ENCODE measurements at regions not wholly inside any gene's neighbourhood (a gene's known extent, or its start where the extent isn't known, plus 50 kb on each side); places are given as distances from the start of the nearest gene placed in this dataset.

DNA sequence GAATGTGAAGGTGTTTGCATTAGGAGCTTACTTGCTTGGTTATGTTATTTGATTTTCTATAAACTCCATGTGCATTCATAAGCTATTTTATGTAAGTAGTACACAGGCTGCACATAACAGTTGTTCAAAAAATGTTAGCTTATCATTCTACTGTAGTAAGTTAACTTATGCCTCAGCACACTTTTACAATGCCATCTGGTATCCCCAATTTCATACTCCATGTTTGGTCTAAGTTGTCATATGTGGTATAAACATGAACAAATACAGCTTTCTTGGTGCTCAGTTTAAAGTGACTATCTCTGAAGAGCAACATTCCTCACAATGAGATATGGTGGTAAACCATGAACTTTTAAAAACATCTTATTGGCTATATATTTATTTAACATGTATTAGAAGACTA is 104.3 kb upstream of the LEF1 start:
- no peak overlapping the region for H3K4me2 ChIP-seq (ENCODE audit: low read length)
- no peaks in the 10 kb centered on the region for H3K4me1 ChIP-seq
- no peak overlapping the region for H3K27ac ChIP-seq
- no peaks in the 10 kb centered on the region for H3K36me3 ChIP-seq (ENCODE audit: control insufficient read depth, insufficient read depth, low read length)
- no peaks in the 10 kb centered on the region for H3K9me3 ChIP-seq (ENCODE audit: control insufficient read depth, low read length)
- no peak overlapping the region for H3K4me3 ChIP-seq (ENCODE audit: low read depth, low read length)
- H3K27me3 ChIP-seq (ENCODE audit: control insufficient read depth, insufficient read depth, low read length), result no peaks in the 10 kb centered on the region
- H3K9ac ChIP-seq, result no peak overlapping the region
- TF ChIP-seq, protein P1, sequence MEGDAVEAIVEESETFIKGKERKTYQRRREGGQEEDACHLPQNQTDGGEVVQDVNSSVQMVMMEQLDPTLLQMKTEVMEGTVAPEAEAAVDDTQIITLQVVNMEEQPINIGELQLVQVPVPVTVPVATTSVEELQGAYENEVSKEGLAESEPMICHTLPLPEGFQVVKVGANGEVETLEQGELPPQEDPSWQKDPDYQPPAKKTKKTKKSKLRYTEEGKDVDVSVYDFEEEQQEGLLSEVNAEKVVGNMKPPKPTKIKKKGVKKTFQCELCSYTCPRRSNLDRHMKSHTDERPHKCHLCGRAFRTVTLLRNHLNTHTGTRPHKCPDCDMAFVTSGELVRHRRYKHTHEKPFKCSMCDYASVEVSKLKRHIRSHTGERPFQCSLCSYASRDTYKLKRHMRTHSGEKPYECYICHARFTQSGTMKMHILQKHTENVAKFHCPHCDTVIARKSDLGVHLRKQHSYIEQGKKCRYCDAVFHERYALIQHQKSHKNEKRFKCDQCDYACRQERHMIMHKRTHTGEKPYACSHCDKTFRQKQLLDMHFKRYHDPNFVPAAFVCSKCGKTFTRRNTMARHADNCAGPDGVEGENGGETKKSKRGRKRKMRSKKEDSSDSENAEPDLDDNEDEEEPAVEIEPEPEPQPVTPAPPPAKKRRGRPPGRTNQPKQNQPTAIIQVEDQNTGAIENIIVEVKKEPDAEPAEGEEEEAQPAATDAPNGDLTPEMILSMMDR (IDR thresholded peaks at IDR 0.05), result no peak
- H3K79me2 ChIP-seq, result no peaks in the 10 kb centered on the region
- H2AFZ ChIP-seq, result no peak overlapping the region

DNA sequence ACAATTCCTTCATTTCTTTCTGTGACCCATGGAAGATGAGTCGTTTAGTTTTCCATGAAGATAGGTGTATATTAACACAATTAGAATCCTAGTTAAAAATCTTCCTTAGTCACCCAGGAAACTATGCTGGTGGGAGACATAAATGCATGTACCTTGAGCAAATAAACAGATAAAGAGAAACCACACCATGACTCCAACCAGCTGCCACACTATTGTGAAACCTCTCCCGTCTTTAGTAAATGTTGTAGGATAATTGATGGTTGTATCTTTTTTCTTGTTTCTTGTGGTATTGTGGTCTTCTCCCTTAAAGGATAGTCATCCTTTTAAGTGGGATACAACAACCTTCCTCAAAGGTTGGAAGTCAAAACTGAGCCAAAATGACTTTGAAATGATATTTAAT is 103.8 kb upstream of the LEF1 start:
- no peak overlapping the region for H3K27ac ChIP-seq
- TF ChIP-seq, protein P1 (IDR thresholded peaks at IDR 0.05), result no peak
- no peak overlapping the region for H3K4me3 ChIP-seq (ENCODE audit: low read depth, low read length)
- no peaks in the 10 kb centered on the region for H3K4me1 ChIP-seq
- no peaks in the 10 kb centered on the region for H3K79me2 ChIP-seq
- H3K27me3 ChIP-seq (ENCODE audit: control insufficient read depth, insufficient read depth, low read length), result no peaks in the 10 kb centered on the region
- H2AFZ ChIP-seq, result no peak overlapping the region
- H3K4me2 ChIP-seq (ENCODE audit: low read length), result no peak overlapping the region
- H3K9ac ChIP-seq, result no peak overlapping the region
- H3K36me3 ChIP-seq (ENCODE audit: control insufficient read depth, insufficient read depth, low read length), result no peaks in the 10 kb centered on the region
- no peaks in the 10 kb centered on the region for H3K9me3 ChIP-seq (ENCODE audit: control insufficient read depth, low read length)

DNA sequence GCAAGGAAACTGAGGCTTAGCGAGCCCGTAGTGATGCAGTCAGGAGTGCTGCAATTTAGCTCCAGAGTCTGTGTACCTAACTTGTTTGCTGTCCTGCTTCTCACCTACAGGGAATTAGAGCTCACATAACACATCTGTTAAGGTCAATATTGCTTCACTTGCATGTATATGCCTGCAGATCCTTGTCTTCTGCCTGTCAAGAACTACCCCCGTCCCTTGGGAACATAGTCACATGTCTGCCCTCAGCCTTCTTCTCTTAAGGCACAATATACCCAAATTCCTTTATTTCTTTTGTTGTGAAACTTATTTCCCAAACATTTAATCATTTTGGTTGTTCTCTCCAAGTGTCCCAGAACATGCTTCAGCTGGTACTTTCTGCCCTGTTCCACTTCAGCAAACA is 103.3 kb upstream of the LEF1 start:
- H3K79me2 ChIP-seq, result no peaks in the 10 kb centered on the region
- H3K4me3 ChIP-seq (ENCODE audit: low read depth, low read length), result no peak overlapping the region
- no peaks in the 10 kb centered on the region for H3K27me3 ChIP-seq (ENCODE audit: control insufficient read depth, insufficient read depth, low read length)
- H3K9ac ChIP-seq, result no peak overlapping the region
- no peak overlapping the region for H3K27ac ChIP-seq
- no peaks in the 10 kb centered on the region for H3K9me3 ChIP-seq (ENCODE audit: control insufficient read depth, low read length)
- no peak overlapping the region for H3K4me2 ChIP-seq (ENCODE audit: low read length)
- no peaks in the 10 kb centered on the region for H3K36me3 ChIP-seq (ENCODE audit: control insufficient read depth, insufficient read depth, low read length)
- H2AFZ ChIP-seq, result no peak overlapping the region
- H3K4me1 ChIP-seq, result no peaks in the 10 kb centered on the region
- TF ChIP-seq, protein P1 (IDR thresholded peaks at IDR 0.05), result no peak

DNA sequence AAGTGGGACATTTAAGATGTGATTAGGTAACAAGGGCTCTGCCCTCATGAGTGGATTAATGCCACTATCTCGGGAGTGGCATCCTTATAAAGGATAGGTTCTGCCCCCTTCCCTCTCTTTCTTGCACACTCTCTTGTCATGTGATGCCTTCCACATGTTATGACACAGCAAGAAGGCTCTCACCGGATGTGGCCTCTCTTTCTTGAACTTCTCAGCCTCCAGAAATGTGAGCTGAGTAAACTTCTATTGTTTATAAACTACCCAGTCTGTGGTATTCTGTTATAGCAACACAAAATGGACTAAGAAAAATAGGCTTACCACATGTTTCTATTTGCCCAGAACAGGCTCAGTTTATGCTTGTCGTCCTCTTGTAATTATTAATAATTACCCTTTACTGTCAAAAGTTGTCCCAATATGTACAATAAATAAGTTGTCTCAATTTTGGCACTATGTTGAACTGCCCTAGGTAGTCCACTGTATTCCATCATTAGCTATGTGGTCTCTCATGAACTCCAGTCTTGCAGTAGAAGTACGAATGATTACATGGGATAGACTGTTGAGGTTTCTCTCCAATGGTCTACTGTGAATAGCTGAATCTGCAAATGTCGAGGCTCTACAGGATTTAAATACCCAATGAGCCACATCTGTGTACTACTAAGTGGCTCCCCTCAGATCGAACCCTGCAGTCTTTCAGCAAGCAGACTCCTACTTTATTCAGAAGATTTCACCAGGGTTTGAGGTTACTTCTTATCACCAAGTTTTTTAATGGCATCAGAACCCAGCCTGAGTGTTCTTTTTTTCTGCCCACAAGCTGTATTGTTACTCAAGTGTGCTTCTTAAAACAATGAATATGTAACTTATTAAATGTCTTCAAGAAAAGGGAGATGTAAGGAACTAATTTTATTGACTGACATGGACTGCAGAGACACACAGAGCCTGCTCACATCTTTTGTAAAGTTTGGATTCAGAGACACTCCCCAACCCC is 102.0 kb upstream of the LEF1 start:
- Histone ChIP-seq H3K9me3 (ENCODE audit: control insufficient read depth, low read length) (no peaks in the 10 kb centered on the region), H3K4me2 (ENCODE audit: low read length) (no peak overlapping the region), H3K27me3 (ENCODE audit: control insufficient read depth, insufficient read depth, low read length) (no peaks in the 10 kb centered on the region), H3K27ac (no peak overlapping the region), H3K9ac (no peak overlapping the region), H3K4me3 (ENCODE audit: low read depth, low read length) (no peak overlapping the region), H3K4me1 (no peaks in the 10 kb centered on the region), H3K79me2 (no peaks in the 10 kb centered on the region), H3K36me3 (ENCODE audit: control insufficient read depth, insufficient read depth, low read length) (no peaks in the 10 kb centered on the region), H2AFZ (no peak overlapping the region)
- TF ChIP-seq, protein P1 (IDR thresholded peaks at IDR 0.05), result no peak

DNA sequence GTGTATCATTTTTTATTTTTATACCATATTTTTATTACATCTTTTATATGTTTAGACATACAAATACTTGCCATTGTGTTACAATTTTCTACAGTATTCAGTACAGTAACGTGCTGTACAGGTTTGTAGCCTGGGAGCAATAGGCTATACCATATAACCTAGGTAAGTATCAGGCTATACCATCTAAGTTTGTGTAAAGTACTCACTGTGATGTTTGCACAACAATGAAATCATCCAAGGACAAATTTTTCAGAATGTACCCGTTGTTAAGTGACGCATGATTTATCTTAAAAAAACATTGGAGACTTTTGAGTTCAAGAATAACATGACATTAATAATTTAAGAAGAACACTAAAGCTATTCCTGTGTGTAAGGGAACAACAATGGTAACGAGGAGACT is 96.0 kb upstream of the LEF1 start:
- no peaks in the 10 kb centered on the region for H3K27me3 ChIP-seq (ENCODE audit: control insufficient read depth, insufficient read depth, low read length)
- H3K4me3 ChIP-seq (ENCODE audit: low read depth, low read length), result no peak overlapping the region
- H3K9ac ChIP-seq, result no peak overlapping the region
- no peaks in the 10 kb centered on the region for H3K36me3 ChIP-seq (ENCODE audit: control insufficient read depth, insufficient read depth, low read length)
- TF ChIP-seq, protein P1 (IDR thresholded peaks at IDR 0.05), result no peak
- no peaks in the 10 kb centered on the region for H3K79me2 ChIP-seq
- H3K4me1 ChIP-seq, result no peaks in the 10 kb centered on the region
- H2AFZ ChIP-seq, result no peak overlapping the region
- H3K27ac ChIP-seq, result no peak overlapping the region
- H3K9me3 ChIP-seq (ENCODE audit: control insufficient read depth, low read length), result no peaks in the 10 kb centered on the region
- no peak overlapping the region for H3K4me2 ChIP-seq (ENCODE audit: low read length)
